RPMI7951 (cell line): ENCODE measurements at regions not wholly inside any gene's neighbourhood (a gene's known extent, or its start where the extent isn't known, plus 50 kb on each side); places are given as distances from the start of the nearest gene placed in this dataset.

ENCODE experiments used
- DNase-seq: peaks from one replicate; pipeline ENCODE4 v3.0.0-alpha.2; 2012; ENCODE audit warnings: low read depth

DNA sequence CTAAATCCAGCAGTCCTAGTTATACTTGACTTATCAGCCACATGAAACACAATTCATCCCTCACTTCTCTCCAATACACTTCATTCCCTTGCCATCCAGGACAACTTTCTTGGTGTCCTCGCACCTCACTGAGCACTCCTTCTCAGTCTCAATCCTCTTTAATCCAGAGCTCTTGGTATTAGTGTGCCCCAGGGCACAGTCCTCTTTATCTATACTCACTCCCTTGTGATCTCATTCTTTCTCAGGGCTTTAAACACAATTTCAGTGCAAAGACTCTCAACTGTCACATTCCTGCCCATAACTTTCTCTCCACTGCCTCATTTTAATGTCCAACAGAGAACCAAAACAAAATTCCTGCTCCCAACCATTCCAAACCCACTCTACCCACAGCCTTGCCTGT lies 60.8 kb upstream of the SPOPL start:
- no peak for DNase-seq

DNA sequence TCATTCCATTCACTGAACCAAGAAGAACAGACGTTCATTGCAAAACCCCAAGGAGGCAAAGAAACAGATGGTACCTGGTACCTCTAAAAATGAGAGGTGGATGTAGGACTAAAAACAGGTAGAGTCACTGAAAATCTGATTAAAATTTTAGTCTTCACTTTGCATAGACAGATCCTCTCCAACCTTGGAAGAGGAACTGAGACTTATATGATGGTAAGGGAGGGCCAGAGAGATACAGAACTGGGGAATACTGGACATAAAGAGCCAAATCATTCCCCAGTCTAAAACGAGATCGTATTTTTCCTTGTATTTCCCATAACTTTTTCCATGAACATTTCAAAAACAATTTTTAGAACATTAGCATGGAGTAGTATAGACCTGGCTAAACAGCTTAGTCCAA lies 59.7 kb upstream of the SPOPL start:
- DNase-seq = no peak

DNA sequence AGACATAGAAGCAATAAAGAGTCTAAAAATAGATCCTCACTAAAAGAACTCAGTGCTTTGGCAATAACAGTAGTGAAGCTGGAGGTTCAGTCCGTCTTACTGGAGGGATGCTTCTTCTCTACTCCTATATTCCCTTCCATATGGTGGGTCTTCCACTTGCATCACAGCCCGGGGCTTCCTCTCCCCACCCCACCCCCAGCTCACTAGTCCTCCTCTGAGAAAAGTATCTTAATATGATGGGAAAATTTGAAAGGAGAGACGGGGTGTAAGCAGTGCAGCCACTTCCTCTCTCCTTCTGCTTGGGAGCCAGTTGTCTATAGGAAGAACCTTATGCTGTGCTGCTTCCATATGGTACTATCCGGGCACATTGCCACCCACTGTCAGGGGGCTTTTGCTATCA lies 57.2 kb upstream of the SPOPL start:
- DNase-seq = no peak

DNA sequence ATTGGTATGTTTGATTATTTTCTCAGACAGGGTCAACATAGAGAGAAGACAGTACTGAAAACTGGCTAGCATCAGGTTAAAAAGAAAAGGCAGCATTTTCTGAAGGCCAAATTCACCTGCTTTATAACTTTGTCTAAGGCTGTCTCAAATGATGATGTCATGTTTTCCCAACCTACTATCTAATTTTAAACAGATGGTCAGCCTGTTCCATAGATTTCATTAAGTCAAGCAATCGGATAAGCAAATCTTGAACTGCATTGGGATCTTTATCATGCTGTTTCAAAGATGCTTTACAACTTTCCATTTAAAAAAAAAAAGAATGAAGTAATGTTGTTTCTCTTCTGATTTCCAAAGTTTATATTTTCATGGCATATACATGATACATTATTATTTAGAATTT lies 56.3 kb upstream of the SPOPL start:
- no peak for DNase-seq

DNA sequence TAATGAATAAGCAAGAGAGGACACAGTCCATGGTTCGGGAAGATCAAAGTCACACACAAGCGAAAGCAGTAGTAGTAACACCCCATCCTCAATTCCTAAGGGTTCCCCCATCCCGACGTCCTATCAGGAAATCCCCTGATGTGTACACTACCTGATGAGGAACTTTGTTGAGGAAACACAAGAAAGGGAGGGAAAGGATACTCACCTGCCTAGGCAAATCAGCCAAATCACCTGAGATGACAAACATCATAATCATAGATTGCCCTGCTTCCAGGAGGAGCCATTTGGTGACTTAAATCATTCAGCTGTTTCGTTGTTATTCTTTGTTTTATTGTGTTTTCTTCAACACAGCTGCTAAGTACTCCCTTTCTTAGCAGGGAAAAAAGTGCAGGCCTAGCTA lies 55.5 kb upstream of the SPOPL start:
- no peak for DNase-seq

DNA sequence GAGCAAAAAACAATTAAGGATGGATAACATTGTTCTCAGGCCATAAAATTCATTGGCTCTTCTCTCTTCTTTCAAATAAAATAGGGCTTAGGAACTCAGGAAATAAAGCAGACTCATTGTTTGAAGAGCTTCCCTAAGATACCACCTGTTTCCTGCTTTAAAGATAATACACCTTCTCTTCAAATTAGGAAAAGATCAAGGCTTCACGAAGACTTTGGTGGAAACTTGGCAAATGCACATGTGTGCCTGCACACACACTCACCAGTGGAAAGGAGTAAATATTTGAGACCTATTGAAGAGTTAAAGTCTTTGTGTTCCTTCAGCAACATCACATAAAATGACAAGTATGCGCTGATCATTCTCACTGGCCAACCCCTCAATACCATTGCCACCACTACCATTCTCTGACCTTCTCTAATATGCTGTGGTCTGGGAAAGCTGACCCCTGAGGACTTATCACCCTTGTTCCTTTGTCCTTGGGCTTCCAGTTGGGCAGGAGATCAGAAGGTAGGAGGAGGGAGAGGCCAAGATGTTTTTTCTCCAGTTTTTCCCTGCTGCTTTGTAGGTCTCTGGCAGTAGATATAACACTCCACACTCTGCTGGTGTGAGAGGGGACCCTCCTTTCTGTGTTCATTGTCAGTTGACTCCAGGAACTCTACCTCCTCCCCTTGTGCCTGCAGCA lies 53.5 kb upstream of the SPOPL start:
- no peak for DNase-seq
